Mesenchymal stem cell (in vitro differentiated cells and primary cell): ENCODE measurements at regions not wholly inside any gene's neighbourhood (a gene's known extent, or its start where the extent isn't known, plus 50 kb on each side); places are given as distances from the start of the nearest gene placed in this dataset.

Experiments used
- DNase-seq: peaks from one replicate; pipeline ENCODE4 v3.0.0-alpha.2; 2013
- H2AFZ ChIP-seq: one replicate; pipeline ENCODE4 v1.6.1; 2013; ENCODE audit warnings: low read depth, mild to moderate bottlenecking, control low read depth, inconsistent platforms, low read length, moderate library complexity
- H2AK5ac ChIP-seq: 2 replicates; pipeline ENCODE4 v1.6.1; 2013; ENCODE audit warnings: low read length, moderate library complexity, mild to moderate bottlenecking, inconsistent platforms; ENCODE audit not compliant: severe bottlenecking
- H2BK120ac ChIP-seq: one replicate; pipeline ENCODE4 v1.6.1; 2013; ENCODE audit warnings: low read depth, mild to moderate bottlenecking, inconsistent platforms, low read length, moderate library complexity
- H2BK12ac ChIP-seq, 2 experiments: one replicate each; pipeline ENCODE4 v1.6.1; 2013; ENCODE audit warnings: inconsistent platforms in 2 of 2, low read length in 2 of 2, mild to moderate bottlenecking in 2 of 2, moderate library complexity in 2 of 2, control low read depth in 1 of 2
- H2BK15ac ChIP-seq: one replicate; pipeline ENCODE4 v1.6.1; 2013; ENCODE audit warnings: mild to moderate bottlenecking, low read depth, inconsistent platforms; ENCODE audit not compliant: poor library complexity, severe bottlenecking
- H2BK5ac ChIP-seq: 2 replicates; pipeline ENCODE4 v1.6.1; 2013; ENCODE audit warnings: low read depth, mild to moderate bottlenecking, low read length, control low read depth, inconsistent platforms; ENCODE audit not compliant: poor library complexity, severe bottlenecking
- H3K14ac ChIP-seq, 2 experiments: one replicate each; pipeline ENCODE4 v1.6.1; 2013; ENCODE audit warnings: inconsistent platforms in 2 of 2, low read length in 2 of 2, control low read depth in 1 of 2, mild to moderate bottlenecking in 1 of 2, moderate library complexity in 1 of 2
- H3K18ac ChIP-seq, 2 experiments: one replicate each; pipeline ENCODE4 v1.6.1; 2013; ENCODE audit warnings: inconsistent platforms in 2 of 2, low read length in 2 of 2, control low read depth in 1 of 2, low read depth in 1 of 2, mild to moderate bottlenecking in 1 of 2
- H3K23ac ChIP-seq, 2 experiments: one replicate each; pipeline ENCODE4 v1.6.1; 2013; ENCODE audit warnings: inconsistent platforms in 2 of 2, low read length in 2 of 2, mild to moderate bottlenecking in 2 of 2, moderate library complexity in 2 of 2, control low read depth in 1 of 2
- H3K27ac ChIP-seq: 2 replicates; pipeline ENCODE4 v1.5.1; 2013; ENCODE audit warnings: mild to moderate bottlenecking, moderate library complexity, low read length, control low read depth, inconsistent platforms; ENCODE audit not compliant: poor library complexity, severe bottlenecking
- H3K27me3 ChIP-seq, 2 experiments: 2 replicates each; pipeline versions ENCODE4 v1.6.1 to v1.7.0; 2013; ENCODE audit warnings: low read length in 2 of 2, mild to moderate bottlenecking in 2 of 2, moderate library complexity in 2 of 2, control low read depth in 1 of 2, inconsistent platforms in 1 of 2; ENCODE audit not compliant: control insufficient read depth in 1 of 2, insufficient read depth in 1 of 2
- H3K36me3 ChIP-seq, 2 experiments: 2 replicates each; pipeline versions ENCODE4 v1.6.1 to v1.7.0; 2013; ENCODE audit warnings: low read length in 2 of 2, control low read depth in 1 of 2, inconsistent platforms in 1 of 2, low read depth in 1 of 2, mild to moderate bottlenecking in 1 of 2; ENCODE audit not compliant: insufficient read depth in 2 of 2, control insufficient read depth in 1 of 2
- H3K4ac ChIP-seq, 2 experiments: one replicate each; pipeline ENCODE4 v1.6.1; 2013; ENCODE audit warnings: inconsistent platforms in 2 of 2, low read length in 2 of 2, mild to moderate bottlenecking in 2 of 2, moderate library complexity in 2 of 2, control low read depth in 1 of 2, low read depth in 1 of 2
- H3K4me1 ChIP-seq: 2 replicates; pipeline ENCODE4 v1.6.1; 2013; ENCODE audit warnings: low read depth, low read length, control low read depth; ENCODE audit not compliant: control insufficient read depth, insufficient read depth
- H3K4me2 ChIP-seq: 2 replicates; pipeline ENCODE4 v1.6.1; 2013; ENCODE audit warnings: low read length, mild to moderate bottlenecking, inconsistent platforms; ENCODE audit not compliant: poor library complexity, severe bottlenecking
- H3K4me3 ChIP-seq, 2 experiments: 2 replicates each; pipeline versions ENCODE4 v1.5.1 to v1.7.0; 2013; ENCODE audit warnings: low read length in 2 of 2, mild to moderate bottlenecking in 2 of 2, control low read depth in 1 of 2, low read depth in 1 of 2; ENCODE audit not compliant: insufficient read depth in 1 of 2
- H3K79me1 ChIP-seq: replicated peaks from 2 replicates; pipeline ENCODE4 v1.6.1; 2013; ENCODE audit warnings: mild to moderate bottlenecking, control low read depth, low read length, inconsistent platforms; ENCODE audit not compliant: poor library complexity, severe bottlenecking
- H3K9ac ChIP-seq: 2 replicates; pipeline ENCODE4 v1.7.0; 2013; ENCODE audit warnings: mild to moderate bottlenecking, low read length, moderate library complexity
- H3K9me3 ChIP-seq: 2 replicates; pipeline ENCODE4 v1.7.0; 2013; ENCODE audit warnings: mild to moderate bottlenecking, low read length; ENCODE audit not compliant: control insufficient read depth
- H4K8ac ChIP-seq: one replicate; pipeline ENCODE4 v1.6.1; 2013; ENCODE audit warnings: inconsistent platforms, mild to moderate bottlenecking, low read length, moderate library complexity
- H4K91ac ChIP-seq: one replicate; pipeline ENCODE4 v1.6.1; 2013; ENCODE audit warnings: mild to moderate bottlenecking, low read length, inconsistent platforms
- WGBS: methylation state at CpG from one replicate; pipeline ENCODE4 v1.1.7; 2013; ENCODE audit warnings: mixed read lengths; 5-methylcytosine and 5-hydroxymethylcytosine counted together

- H3K18ac ChIP-seq: no peak overlapping the region
- H3K36me3 ChIP-seq: no peaks in the 10 kb centered on the region
- no peak overlapping the region for H3K27ac ChIP-seq
- H3K27me3 ChIP-seq: no peaks in the 10 kb centered on the region
- no peak overlapping the region for H3K4ac ChIP-seq
- H4K91ac ChIP-seq: no peak overlapping the region
- H3K14ac ChIP-seq: no peak overlapping the region
- WGBS: 77% methylated on average over 3 of the region's 4 CpGs
- H2BK120ac ChIP-seq: no peak overlapping the region
- no peak overlapping the region for H3K9ac ChIP-seq
- peaks cover 17% of the 10 kb centered on the region for H3K9me3 ChIP-seq
- H2AK5ac ChIP-seq: no peak overlapping the region
- no peak overlapping the region for H2AFZ ChIP-seq
- no peak overlapping the region for H2BK15ac ChIP-seq
- no peak overlapping the region for H3K4me2 ChIP-seq
- H3K4me1 ChIP-seq: no peaks in the 10 kb centered on the region
- H3K4me3 ChIP-seq: no peak overlapping the region
- no peak overlapping the region for H3K23ac ChIP-seq
- H2BK5ac ChIP-seq: no peak overlapping the region
- H2BK12ac ChIP-seq: no peak overlapping the region
- H3K79me1 ChIP-seq: no peaks in the 10 kb centered on the region
- no peak for DNase-seq
- H4K8ac ChIP-seq: no peak overlapping the region
These were observed 524.0 kb downstream of the TFAP2A start for GRCh38 chr6:9890893-9891292.

GRCh38 chr6:9890469-9890868 lies 524.4 kb downstream of the TFAP2A start:
- H3K18ac ChIP-seq: no peak overlapping the region
- no peak overlapping the region for H3K4me2 ChIP-seq
- H3K27ac ChIP-seq: no peak overlapping the region
- no peak overlapping the region for H2AFZ ChIP-seq
- no peak overlapping the region for H3K9ac ChIP-seq
- no peaks in the 10 kb centered on the region for H3K36me3 ChIP-seq
- H3K14ac ChIP-seq: no peak overlapping the region
- no CpG with 5 or more reads among the region's 3 CpGs for WGBS
- H2BK15ac ChIP-seq: no peak overlapping the region
- H3K4me3 ChIP-seq: no peak overlapping the region
- H3K4ac ChIP-seq: no peak overlapping the region
- no peak overlapping the region for H2BK120ac ChIP-seq
- H3K4me1 ChIP-seq: no peaks in the 10 kb centered on the region
- H4K91ac ChIP-seq: no peak overlapping the region
- no peak overlapping the region for H3K23ac ChIP-seq
- no peaks in the 10 kb centered on the region for H3K27me3 ChIP-seq
- H2BK5ac ChIP-seq: no peak overlapping the region
- no peak overlapping the region for H2AK5ac ChIP-seq
- no peaks in the 10 kb centered on the region for H3K79me1 ChIP-seq
- no peak overlapping the region for H2BK12ac ChIP-seq
- H4K8ac ChIP-seq: no peak overlapping the region
- H3K9me3 ChIP-seq: peaks cover 15% of the 10 kb centered on the region
- DNase-seq: no peak

- Histone ChIP-seq H2BK5ac (no peak overlapping the region), H3K79me1 (no peaks in the 10 kb centered on the region), H2AFZ (no peak overlapping the region), H3K4me1 (no peaks in the 10 kb centered on the region), H3K23ac (no peak overlapping the region), H3K4ac (no peak overlapping the region), H3K36me3 (no peaks in the 10 kb centered on the region), H2BK15ac (no peak overlapping the region), H4K8ac (no peak overlapping the region), H3K14ac (no peak overlapping the region), H3K4me3 (no peak overlapping the region), H4K91ac (no peak overlapping the region), H3K27ac (no peak overlapping the region), H3K18ac (no peak overlapping the region), H3K4me2 (no peak overlapping the region), H2AK5ac (no peak overlapping the region), H3K27me3 (no peaks in the 10 kb centered on the region), H3K9me3 (peaks cover 33% of the 10 kb centered on the region), H2BK120ac (no peak overlapping the region), H2BK12ac (no peak overlapping the region), H3K9ac (no peak overlapping the region)
- DNase-seq: no peak
- WGBS: no CpG with 5 or more reads among the region's 1 CpG
These were observed 536.3 kb downstream of the TFAP2A start for GRCh38 chr6:9878535-9878934.

GRCh38 chr6:9875605-9876353 lies 539.1 kb downstream of the TFAP2A start:
- H2BK15ac ChIP-seq: no peak overlapping the region
- H3K79me1 ChIP-seq: no peaks in the 10 kb centered on the region
- H2AFZ ChIP-seq: no peak overlapping the region
- WGBS: 46% methylated on average over 2 of the region's 4 CpGs
- H3K27me3 ChIP-seq: no peaks in the 10 kb centered on the region
- H2AK5ac ChIP-seq: no peak overlapping the region
- H4K91ac ChIP-seq: no peak overlapping the region
- H3K18ac ChIP-seq: no peak overlapping the region
- H2BK120ac ChIP-seq: no peak overlapping the region
- H3K9me3 ChIP-seq: peaks cover 26% of the 10 kb centered on the region
- no peak overlapping the region for H3K27ac ChIP-seq
- no peaks in the 10 kb centered on the region for H3K4me1 ChIP-seq
- H3K9ac ChIP-seq: no peak overlapping the region
- H3K36me3 ChIP-seq: no peaks in the 10 kb centered on the region
- H3K23ac ChIP-seq: no peak overlapping the region
- H3K4ac ChIP-seq: no peak overlapping the region
- no peak for DNase-seq
- H2BK12ac ChIP-seq: no peak overlapping the region
- no peak overlapping the region for H3K4me3 ChIP-seq
- no peak overlapping the region for H2BK5ac ChIP-seq
- H4K8ac ChIP-seq: no peak overlapping the region
- H3K4me2 ChIP-seq: no peak overlapping the region
- H3K14ac ChIP-seq: no peak overlapping the region
